ENCODE measurements at regions not wholly inside any gene's neighbourhood (a gene's known extent, or its start where the extent isn't known, plus 50 kb on each side); places are given as distances from the start of the nearest gene placed in this dataset.

- intact Hi-C loops (cut with micrococcal nuclease), result no loop called here
- RAD21 ChIA-PET (ENCODE audit: low non-redundant PET in 1 of 2, low total read pairs in 2 of 2, uncharacterized antibody in 2 of 2, unreplicated experiment in 2 of 2), result no interaction called here
- BruUV-seq (replicated peaks), result no TSS peak
- H3K4me2 ChIP-seq (ENCODE audit: low read length), result no peak overlapping the region
- 0 out of 4 replicates have a peak, but pooled peaks cover 0 to 3% of the 10 kb centered on the region in 2 experiments for H3K4me1 ChIP-seq (ENCODE audit: control insufficient read depth in 1 of 2, insufficient read depth in 2 of 2, low read length in 2 of 2)
- H3K9ac ChIP-seq (ENCODE audit: low read length), result no peak overlapping the region
- no peaks in the 10 kb centered on the region for H4K20me1 ChIP-seq (ENCODE audit: insufficient read depth)
- H3K9me3 ChIP-seq (ENCODE audit: control insufficient read depth in 1 of 2, insufficient read depth in 1 of 2, low read depth in 1 of 2, low read length in 2 of 2), result no peaks in the 10 kb centered on the region
- no peaks in the 10 kb centered on the region for H3K9me2 ChIP-seq (ENCODE audit: insufficient read depth)
- no peaks in the 10 kb centered on the region for H3K27me3 ChIP-seq (ENCODE audit: insufficient read depth, low read length)
- no peak overlapping the region for H3K27ac ChIP-seq (ENCODE audit: low read depth, low read length)
- H3K4me3 ChIP-seq (replicated peaks in 1 of 2; ENCODE audit: low read depth in 1 of 2, low read length in 2 of 2), result no peak overlapping the region
- no peak overlapping the region for H2AFZ ChIP-seq (ENCODE audit: low read depth, low read length, poor library complexity, severe bottlenecking)
- no peak for TF ChIP-seq SIN3A (IDR thresholded peaks at IDR 0.05; ENCODE audit: low read depth)
- no peak for TF ChIP-seq FOSL1 (IDR thresholded peaks at IDR 0.05; ENCODE audit: low read depth)
- no peak for TF ChIP-seq REST (IDR thresholded peaks at IDR 0.05; ENCODE audit: low read depth)
- TF ChIP-seq RAD21 (IDR thresholded peaks at IDR 0.05; ENCODE audit: low read depth), result no peak
- no peak for TF ChIP-seq EZH2 (IDR thresholded peaks at IDR 0.05)
- no peak for TF ChIP-seq ZBTB33 (IDR thresholded peaks at IDR 0.05; ENCODE audit: extremely low read depth, insufficient replicate concordance, low read length)
- no peak for TF ChIP-seq ZFX (IDR thresholded peaks at IDR 0.05)
- H3K36me3 ChIP-seq (ENCODE audit: control insufficient read depth in 1 of 2, insufficient read depth in 2 of 2, low read length in 2 of 2), result no peaks in the 10 kb centered on the region
- ATAC-seq (no peak), DNase-seq (ENCODE audit: low read depth, low spot score) (no peak)
- H3K79me2 ChIP-seq (ENCODE audit: insufficient read depth, low read length), result no peaks in the 10 kb centered on the region
- CTCF ChIA-PET, result no interaction called here
- POLR2A ChIA-PET, result no interaction called here
These were observed 50.2 kb upstream of the DCTD start for GRCh38 chr4:182967403-182967802.
